Astrocyte of the spinal cord (primary cell): ENCODE measurements at regions not wholly inside any gene's neighbourhood (a gene's known extent, or its start where the extent isn't known, plus 50 kb on each side); places are given as distances from the start of the nearest gene placed in this dataset.

Source experiments
- DNase-seq: peaks from one replicate; pipeline ENCODE4 v3.0.0; 2011; ENCODE audit warnings: low read depth, low spot score
- H3K4me3 ChIP-seq: 2 replicates; pipeline ENCODE4 v1.5.1; 2011; ENCODE audit warnings: low read depth, mild to moderate bottlenecking, low read length, moderate library complexity
- CTCF ChIP-seq: IDR thresholded peaks from 2 replicates; pipeline ENCODE4 v1.5.1; 2012; ENCODE audit warnings: low read depth, mild to moderate bottlenecking, low read length, inconsistent platforms
- in situ Hi-C: cut with HindIII; loops from 2 replicates; pipeline ENCODE4 v1.10.0; 2017; ENCODE audit warnings: low sequenced_read_pairs

GRCh38 chr4:28385801-28386200 lies 1525.2 kb downstream of the STIM2 start:
- in situ Hi-C loops, result no loop called here
- no peak for DNase-seq
- H3K4me3 ChIP-seq, result no peak overlapping the region
- TF ChIP-seq CTCF, result no peak

GRCh38 chr4:28386776-28387175 lies 1526.1 kb downstream of the STIM2 start:
- no peak for TF ChIP-seq CTCF
- in situ Hi-C loops, result no loop called here
- DNase-seq, result no peak
- no peak overlapping the region for H3K4me3 ChIP-seq

- no peak overlapping the region for H3K4me3 ChIP-seq
- no peak for DNase-seq
- no peak for TF ChIP-seq CTCF
- in situ Hi-C loops, result no loop called here
Observed at GRCh38 chr4:28388471-28388870, 1527.8 kb downstream of the STIM2 start.

GRCh38 chr4:28391877-28392276 lies 1531.2 kb downstream of the STIM2 start:
- DNase-seq, result no peak
- in situ Hi-C loops, result no loop called here
- no peak overlapping the region for H3K4me3 ChIP-seq
- no peak for TF ChIP-seq CTCF

GRCh38 chr4:28402751-28403150 lies 1542.1 kb downstream of the STIM2 start:
- no peak for DNase-seq
- H3K4me3 ChIP-seq, result no peak overlapping the region
- in situ Hi-C loops, result no loop called here
- no peak for TF ChIP-seq CTCF

GRCh38 chr4:28421221-28421620 lies 1560.6 kb downstream of the STIM2 start:
- in situ Hi-C loops, result no loop called here
- TF ChIP-seq CTCF, result no peak
- no peak overlapping the region for H3K4me3 ChIP-seq
- no peak for DNase-seq

- in situ Hi-C loops, result no loop called here
- no peak for DNase-seq
- TF ChIP-seq CTCF, result no peak
- H3K4me3 ChIP-seq, result no peak overlapping the region
Observed at GRCh38 chr4:28426251-28426650, 1565.6 kb downstream of the STIM2 start.
